Inferior parietal cortex (tissue), 1 donor: ENCODE measurements at regions not wholly inside any gene's neighbourhood (a gene's known extent, or its start where the extent isn't known, plus 50 kb on each side); places are given as distances from the start of the nearest gene placed in this dataset.

ENCODE experiments used
- DNase-seq: peaks from one replicate; pipeline ENCODE4 v3.0.0-alpha.2; 2016; ENCODE audit errors: extremely low spot score

DNA sequence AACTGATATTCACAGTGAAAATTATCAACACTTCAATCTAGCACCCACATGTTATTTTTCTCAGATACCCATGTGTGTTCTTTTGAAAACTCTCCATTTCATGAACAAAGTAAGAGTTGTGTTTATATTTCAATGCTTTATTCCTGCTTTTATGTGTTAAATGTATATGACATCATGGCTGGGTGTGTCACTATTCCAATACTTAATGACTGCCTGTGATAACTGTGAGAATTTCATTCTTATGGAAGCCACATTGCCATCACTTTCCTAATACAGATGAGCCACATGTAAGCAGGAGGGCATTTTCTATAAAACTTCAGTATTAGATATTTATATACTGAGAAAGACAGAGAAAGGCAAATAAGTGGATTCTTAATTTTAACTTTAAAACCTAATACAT lies 100.4 kb upstream of the FIGN start:
- no peak for DNase-seq

DNA sequence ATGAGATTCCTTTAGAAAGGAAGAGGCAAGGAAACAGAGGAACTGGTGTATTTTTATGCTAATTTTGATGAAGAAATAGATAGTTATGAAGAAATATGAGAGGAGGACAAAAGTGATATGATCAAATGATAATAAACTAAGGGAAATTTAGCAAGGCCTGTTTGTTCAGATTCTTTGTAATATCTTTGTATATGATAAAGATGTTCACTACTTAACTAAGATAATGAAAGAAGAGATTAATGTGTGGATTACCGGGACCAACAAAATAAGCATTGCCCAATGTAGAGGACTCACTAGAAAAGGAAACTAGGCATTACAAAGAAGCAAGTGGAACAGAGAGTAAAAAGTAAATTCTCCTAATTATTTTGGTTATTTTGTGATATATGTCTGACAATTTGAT lies 99.0 kb upstream of the FIGN start:
- no peak for DNase-seq

DNA sequence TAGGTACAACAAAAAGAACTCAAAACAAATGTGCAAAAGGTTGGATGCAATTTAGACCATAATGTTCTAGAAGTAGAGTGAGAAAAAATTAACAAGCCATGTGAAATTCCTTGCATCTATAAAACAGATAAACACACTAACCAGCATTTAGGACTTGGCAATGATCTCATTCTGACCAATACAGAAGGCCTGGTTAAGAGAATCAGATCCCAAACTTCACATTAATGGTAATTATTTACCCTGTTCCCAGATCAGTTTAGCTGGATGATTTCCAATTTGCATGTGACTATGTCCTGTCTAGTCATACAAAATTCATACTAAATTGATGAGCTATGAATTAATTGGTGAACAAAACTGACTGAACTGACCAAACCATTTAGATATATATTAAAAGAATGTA lies 98.4 kb upstream of the FIGN start:
- DNase-seq: no peak

DNA sequence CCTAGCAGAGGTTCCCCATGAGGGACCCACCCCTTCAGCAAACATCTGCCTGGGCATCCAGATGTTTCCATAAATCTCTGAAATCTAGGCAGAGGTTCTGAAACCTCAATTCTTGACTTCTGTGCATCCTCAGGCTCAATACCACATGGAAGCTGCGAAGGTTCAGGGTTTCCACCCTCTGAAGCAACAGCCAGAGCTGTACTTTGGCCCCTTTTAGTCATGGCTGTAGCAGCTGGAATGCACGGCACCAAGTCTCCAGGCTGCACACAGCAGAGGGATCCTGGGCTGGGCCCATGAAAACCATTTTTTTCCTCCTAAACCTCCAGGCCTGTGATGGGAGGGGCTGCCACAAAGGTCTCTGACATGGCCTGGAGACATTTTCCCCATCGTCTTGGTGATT lies 93.0 kb upstream of the FIGN start:
- DNase-seq: no peak

DNA sequence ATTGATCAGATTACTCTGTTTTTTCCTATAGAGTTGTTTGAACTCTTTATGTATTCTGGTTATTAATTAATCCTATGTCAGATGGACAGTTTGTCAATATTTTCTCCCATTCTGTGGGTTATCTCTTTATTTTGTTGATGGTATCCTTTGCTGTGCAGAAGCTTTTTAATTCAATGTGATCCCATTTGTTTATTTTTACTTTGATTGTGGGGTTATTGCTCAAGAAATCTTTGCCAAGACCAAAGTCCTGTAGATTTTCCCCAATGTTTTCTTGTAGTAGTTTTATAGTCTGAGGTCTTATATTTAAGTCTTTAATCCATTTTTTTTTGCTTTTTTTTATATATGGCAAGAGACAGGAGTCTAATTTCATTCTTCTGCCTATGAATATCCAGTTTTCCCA lies 86.2 kb upstream of the FIGN start:
- DNase-seq: no peak

DNA sequence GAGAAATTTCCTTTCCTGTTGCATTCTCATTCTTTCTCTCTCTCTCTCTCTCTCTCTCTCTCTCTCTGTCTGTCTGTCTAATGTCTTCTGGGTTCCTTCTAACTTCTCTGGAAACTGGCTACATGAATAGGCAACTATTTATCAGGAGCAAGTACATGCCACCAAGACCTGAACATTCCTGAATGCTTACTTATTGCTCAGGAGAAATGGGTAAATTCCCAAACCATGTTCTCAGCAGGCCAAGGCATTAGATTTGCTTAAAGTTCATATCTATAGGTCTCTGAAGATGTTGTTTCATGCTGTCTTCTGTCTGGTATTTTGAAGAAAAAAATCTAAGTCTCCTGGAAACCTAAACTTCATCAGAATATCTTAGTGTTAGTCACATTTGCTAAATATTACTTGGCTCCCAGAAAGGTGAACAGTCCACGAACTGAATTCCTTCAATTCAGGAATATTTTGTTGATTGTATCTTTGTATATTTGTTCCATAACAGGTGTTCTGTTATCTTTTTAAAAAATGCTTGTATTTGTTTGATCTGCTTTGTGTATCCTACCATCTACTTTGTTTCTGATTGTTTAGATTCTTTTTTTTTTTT lies 77.2 kb upstream of the FIGN start:
- DNase-seq: no peak

DNA sequence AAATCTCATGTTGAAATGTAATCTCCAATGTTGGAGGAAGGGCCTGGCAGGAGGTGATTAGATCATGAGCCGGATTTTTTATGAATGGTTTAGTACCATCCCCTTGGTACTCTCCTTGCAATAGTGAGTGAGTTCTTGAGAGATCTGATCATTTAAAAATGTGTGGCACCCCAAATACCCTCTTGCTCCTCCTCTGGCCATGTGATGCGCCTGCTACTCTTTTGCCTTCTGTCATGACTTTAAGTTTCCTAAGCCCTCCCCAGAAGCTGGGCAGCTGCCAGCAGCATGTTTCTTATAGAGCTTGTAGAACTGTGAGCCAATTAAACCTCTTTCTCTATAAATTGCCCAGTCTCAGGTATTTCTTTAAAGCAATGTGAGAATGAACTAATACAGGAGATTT lies 72.6 kb upstream of the FIGN start:
- no peak for DNase-seq

DNA sequence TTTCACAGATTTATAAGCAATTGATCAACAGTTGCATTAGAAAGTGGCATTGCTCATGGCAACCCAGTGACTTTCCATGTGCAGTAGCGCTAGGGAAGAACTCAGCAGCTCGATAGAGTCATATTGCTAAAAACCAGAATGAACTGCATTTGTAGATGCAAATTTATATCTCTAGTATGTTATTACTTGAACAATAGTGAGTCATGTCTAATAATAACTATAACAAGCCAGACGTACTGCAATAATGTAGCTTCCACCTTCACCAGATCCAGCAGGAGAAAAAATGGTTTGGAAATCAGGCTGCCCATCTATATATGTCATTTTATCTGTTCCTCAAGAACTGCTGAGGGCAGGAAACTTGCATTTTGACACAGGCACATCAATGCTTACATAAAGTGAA lies 66.5 kb upstream of the FIGN start:
- DNase-seq: no peak

DNA sequence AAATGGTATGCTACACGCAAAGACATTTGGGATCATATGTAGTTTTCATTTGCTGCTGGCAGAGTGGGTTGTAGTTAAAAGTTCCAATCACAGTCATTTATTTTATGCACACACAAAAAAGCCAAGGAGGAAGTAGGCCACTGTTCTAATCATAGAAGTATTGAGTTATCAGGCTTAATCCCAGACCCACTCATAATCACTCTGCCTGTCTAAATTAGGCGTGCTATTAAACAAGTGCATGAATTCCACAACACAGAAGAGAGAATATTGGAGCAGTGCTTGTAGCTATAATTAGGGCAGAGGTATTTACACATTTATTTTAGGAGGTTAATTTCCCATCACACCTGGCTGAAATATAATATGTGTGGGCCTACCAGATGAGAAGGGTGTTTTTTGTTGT lies 65.7 kb upstream of the FIGN start:
- DNase-seq: no peak

DNA sequence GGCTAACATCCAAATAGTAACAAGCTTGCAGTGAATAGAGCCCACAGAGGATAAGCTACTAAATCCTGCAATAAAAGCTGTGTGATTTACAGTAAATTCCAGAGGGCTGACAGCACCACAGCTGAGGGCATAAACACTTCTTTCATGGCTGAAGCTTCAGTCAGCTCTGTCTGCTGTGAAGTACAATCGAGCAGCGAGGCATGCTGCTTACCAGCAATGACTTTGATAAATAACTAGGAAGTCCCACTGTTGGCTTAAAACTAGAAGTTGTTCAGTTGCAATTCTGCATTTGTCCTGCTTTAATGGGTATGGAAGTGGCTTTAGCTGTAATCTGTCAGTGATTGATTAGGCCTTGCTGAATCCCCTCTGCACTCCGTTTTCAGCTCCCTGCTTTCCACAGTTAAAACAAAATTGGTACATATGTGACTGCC lies 65.2 kb upstream of the FIGN start:
- no peak for DNase-seq

DNA sequence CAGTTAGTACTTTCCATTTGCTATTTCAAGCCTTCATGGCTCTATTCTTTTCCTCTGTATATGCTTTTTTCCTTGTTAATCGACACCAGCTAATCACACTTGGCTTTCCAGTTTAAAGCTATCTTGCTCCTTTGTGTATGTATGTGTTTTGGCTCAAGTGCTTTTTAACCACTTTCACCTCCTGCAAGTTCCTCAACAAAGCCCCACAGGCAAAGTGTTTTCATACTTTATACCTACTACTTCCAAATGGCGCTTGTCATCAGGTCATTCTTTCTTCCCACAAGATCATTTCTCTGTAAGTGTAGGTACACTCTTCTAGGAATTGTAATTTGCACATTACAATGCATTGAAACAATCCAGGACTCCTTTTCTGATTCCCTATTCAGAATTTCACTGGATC lies 64.0 kb upstream of the FIGN start:
- DNase-seq: no peak

DNA sequence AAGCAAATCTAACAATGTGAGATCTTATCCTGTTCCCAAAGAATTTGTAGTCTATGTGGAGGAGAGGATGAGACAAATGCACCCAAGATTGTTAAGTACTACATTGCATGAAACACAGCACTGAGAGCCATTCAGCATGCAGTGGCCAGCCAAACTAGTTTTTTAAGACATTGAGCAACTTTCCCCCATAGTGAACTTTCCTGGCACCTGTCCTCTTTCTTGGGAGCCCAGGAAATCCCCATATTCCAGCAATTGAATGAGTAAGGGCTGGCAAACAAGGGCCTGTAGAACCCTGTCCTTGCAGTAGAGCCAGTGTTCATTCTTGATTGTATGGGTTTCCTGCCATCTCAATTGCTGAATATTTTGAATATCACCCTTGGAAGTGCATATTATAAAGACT lies 58.8 kb upstream of the FIGN start:
- DNase-seq: no peak
